ENCODE measurements at regions not wholly inside any gene's neighbourhood (a gene's known extent, or its start where the extent isn't known, plus 50 kb on each side); places are given as distances from the start of the nearest gene placed in this dataset.

DNA sequence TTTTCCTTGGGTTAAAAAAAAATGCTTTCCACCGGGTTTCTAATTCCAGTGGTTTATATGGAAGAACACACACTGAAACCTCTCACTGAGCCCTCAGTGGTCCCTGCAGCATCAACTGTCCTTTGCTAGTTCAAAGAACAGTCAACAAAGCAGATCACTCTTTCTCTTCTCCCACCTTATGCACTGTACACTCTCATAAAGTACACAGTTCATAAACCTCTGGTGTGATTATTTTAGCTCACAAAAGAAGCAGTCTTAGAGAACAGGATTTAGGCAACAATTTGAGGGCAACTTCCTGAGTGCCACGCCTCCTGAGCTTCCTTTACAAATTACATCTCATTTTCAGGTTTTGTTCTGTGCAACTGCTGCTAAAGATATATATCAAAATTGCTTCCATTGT lies 728.4 kb upstream of the GOLIM4 start:
- H3K4me2 ChIP-seq (ENCODE audit: low read length): no peak overlapping the region
- no CpG with 5 or more reads among the region's 2 CpGs for WGBS (ENCODE audit: extremely low coverage, insufficient coverage, low lambda C conversion rate)

DNA sequence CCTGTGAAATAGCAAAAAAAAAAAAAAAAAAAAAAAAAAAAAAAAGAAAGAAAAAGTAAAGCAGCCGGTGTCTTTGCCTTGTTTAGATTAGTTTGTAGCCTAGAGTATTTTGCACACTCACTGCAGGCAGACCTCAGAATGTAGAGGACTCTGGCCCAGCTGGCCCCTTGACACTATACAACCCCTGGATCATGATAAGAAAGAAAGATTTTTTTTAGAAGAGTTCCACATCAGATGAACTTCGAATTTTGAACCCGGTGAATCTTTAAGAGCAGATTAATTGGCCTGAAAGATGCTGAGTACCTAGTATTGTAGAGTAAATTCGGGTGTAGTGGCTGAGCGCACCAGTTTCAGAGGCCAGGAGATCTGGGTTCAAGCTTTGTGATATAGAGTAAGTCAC lies 727.7 kb upstream of the GOLIM4 start:
- H3K4me1 ChIP-seq (ENCODE audit: control insufficient read depth, low read depth, low read length): no peaks in the 10 kb centered on the region
- H3K36me3 ChIP-seq (ENCODE audit: control insufficient read depth, insufficient read depth, low read length): no peaks in the 10 kb centered on the region
- H3K56ac ChIP-seq (ENCODE audit: low read length): no peak overlapping the region
- no peaks in the 10 kb centered on the region for H3K27me3 ChIP-seq (ENCODE audit: insufficient read depth, low read length, poor library complexity)
- no peak overlapping the region for H3K4me2 ChIP-seq (ENCODE audit: low read length)
- H3K9ac ChIP-seq (ENCODE audit: low read length): no peak overlapping the region
- H4K5ac ChIP-seq (ENCODE audit: low read length): no peak overlapping the region
- no CpG with 5 or more reads among the region's 5 CpGs for WGBS (ENCODE audit: extremely low coverage, insufficient coverage, low lambda C conversion rate)
- H3K27ac ChIP-seq (ENCODE audit: low read depth, low read length): no peak overlapping the region
- H2BK120ac ChIP-seq (ENCODE audit: low read depth, low read length): no peak overlapping the region
- H3K4me3 ChIP-seq (ENCODE audit: low read length): no peak overlapping the region
- no peak overlapping the region for H2BK5ac ChIP-seq (ENCODE audit: low read length)
- no peak overlapping the region for H4K8ac ChIP-seq (ENCODE audit: low read depth, low read length)
- no peak overlapping the region for H3K23ac ChIP-seq (ENCODE audit: low read length)
- no peak for DNase-seq
- H3K4ac ChIP-seq (ENCODE audit: low read depth, low read length): no peak overlapping the region
- no peaks in the 10 kb centered on the region for H3K79me2 ChIP-seq (ENCODE audit: control insufficient read depth, insufficient read depth, low read length)
- H2BK15ac ChIP-seq (replicated peaks; ENCODE audit: low read depth): no peak overlapping the region
- no peak overlapping the region for H3K18ac ChIP-seq (ENCODE audit: low read length)
- H3K79me1 ChIP-seq (ENCODE audit: low read length): no peaks in the 10 kb centered on the region
- H2AK5ac ChIP-seq (ENCODE audit: low read length): no peak overlapping the region

More for the DNA sequence above, 728.4 kb upstream of the GOLIM4 start:
- no peak overlapping the region for H4K8ac ChIP-seq (ENCODE audit: low read depth, low read length)
- H3K36me3 ChIP-seq (ENCODE audit: control insufficient read depth, insufficient read depth, low read length): no peaks in the 10 kb centered on the region
- no peak overlapping the region for H2BK5ac ChIP-seq (ENCODE audit: low read length)
- peaks cover 1% of the 10 kb centered on the region for H3K4me1 ChIP-seq (ENCODE audit: control insufficient read depth, low read depth, low read length)
- H2BK120ac ChIP-seq (ENCODE audit: low read depth, low read length): no peak overlapping the region
- H3K79me2 ChIP-seq (ENCODE audit: control insufficient read depth, insufficient read depth, low read length): no peaks in the 10 kb centered on the region
- H3K4me3 ChIP-seq (ENCODE audit: low read length): no peak overlapping the region
- H3K27me3 ChIP-seq (ENCODE audit: insufficient read depth, low read length, poor library complexity): no peaks in the 10 kb centered on the region
- H3K79me1 ChIP-seq (ENCODE audit: low read length): no peaks in the 10 kb centered on the region
- no peak for DNase-seq
- H3K9ac ChIP-seq (ENCODE audit: low read length): no peak overlapping the region
- no peak overlapping the region for H2AK5ac ChIP-seq (ENCODE audit: low read length)
- no peak overlapping the region for H2BK15ac ChIP-seq (replicated peaks; ENCODE audit: low read depth)
- no peak overlapping the region for H3K23ac ChIP-seq (ENCODE audit: low read length)
- H3K4ac ChIP-seq (ENCODE audit: low read depth, low read length): no peak overlapping the region
- no peak overlapping the region for H3K56ac ChIP-seq (ENCODE audit: low read length)
- H3K18ac ChIP-seq (ENCODE audit: low read length): peak overlapping the region; percentile 68
- H3K27ac ChIP-seq (ENCODE audit: low read depth, low read length): no peak overlapping the region
- no peak overlapping the region for H4K5ac ChIP-seq (ENCODE audit: low read length)

DNA sequence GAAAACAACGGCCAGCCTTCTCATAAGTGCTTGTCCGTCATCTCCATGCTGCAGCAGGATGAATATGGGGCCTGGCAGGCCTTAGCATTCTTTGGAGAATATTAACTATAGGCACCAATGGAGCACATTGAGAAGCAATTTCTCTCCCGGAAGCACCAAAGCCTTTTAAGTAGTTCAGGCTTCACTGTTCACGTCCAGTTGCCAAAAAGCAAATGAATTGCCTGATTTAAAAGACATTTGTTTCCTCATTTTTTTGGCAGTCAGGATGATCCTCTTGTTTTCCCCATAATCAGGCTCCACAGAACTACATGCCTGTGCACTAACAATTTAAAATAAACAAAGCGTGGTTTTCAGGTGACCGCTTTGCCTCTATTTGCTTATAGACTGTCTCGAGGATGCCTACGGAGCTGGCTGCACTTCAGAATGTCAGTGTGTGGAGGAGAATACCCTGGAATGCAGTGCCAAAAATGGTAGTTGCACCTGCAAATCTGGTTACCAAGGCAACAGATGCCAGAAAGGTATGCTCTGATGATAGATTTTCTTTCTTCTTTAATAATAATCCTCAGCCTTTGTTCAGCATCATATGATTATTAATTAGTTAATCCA lies 725.2 kb upstream of the GOLIM4 start:
- Histone ChIP-seq H3K27ac (ENCODE audit: low read depth, low read length) (no peak overlapping the region), H3K27me3 (ENCODE audit: insufficient read depth, low read length, poor library complexity) (no peaks in the 10 kb centered on the region), H4K5ac (ENCODE audit: low read length) (no peak overlapping the region), H2AK5ac (ENCODE audit: low read length) (no peak overlapping the region), H3K4ac (ENCODE audit: low read depth, low read length) (no peak overlapping the region), H4K8ac (ENCODE audit: low read depth, low read length) (no peak overlapping the region), H3K18ac (ENCODE audit: low read length) (no peak overlapping the region), H3K56ac (ENCODE audit: low read length) (no peak overlapping the region), H2BK15ac (replicated peaks; ENCODE audit: low read depth) (no peak overlapping the region), H3K36me3 (ENCODE audit: control insufficient read depth, insufficient read depth, low read length) (no peaks in the 10 kb centered on the region), H3K79me1 (ENCODE audit: low read length) (no peaks in the 10 kb centered on the region), H3K79me2 (ENCODE audit: control insufficient read depth, insufficient read depth, low read length) (no peaks in the 10 kb centered on the region), H3K23ac (ENCODE audit: low read length) (no peak overlapping the region), H3K9ac (ENCODE audit: low read length) (no peak overlapping the region), H3K4me3 (ENCODE audit: low read length) (no peak overlapping the region), H3K4me2 (ENCODE audit: low read length) (no peak overlapping the region), H2BK5ac (ENCODE audit: low read length) (no peak overlapping the region), H3K4me1 (ENCODE audit: control insufficient read depth, low read depth, low read length) (peaks cover 2% of the 10 kb centered on the region), H2BK120ac (ENCODE audit: low read depth, low read length) (no peak overlapping the region)
- no peak for DNase-seq
- WGBS (ENCODE audit: extremely low coverage, insufficient coverage, low lambda C conversion rate): no CpG with 5 or more reads among the region's 8 CpGs

DNA sequence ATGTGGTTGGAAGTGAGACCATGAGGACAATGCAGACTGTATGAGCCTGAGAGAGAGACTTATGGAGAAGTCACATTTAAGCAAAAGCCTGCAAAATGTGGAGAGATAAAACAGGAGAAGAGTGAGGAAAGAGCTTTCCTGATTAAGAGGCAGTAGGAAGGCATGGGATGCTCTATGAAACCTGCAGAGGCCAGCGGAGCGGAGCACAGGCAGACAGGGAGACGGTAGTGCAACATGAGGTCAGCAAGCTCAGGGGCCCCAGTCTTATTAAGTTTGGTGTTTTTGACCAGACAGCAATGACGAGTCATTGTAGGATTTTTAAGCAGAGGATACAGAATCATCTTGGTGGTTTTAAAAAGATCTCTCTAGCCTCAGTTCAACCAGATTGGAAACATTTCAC lies 721.5 kb upstream of the GOLIM4 start:
- Histone ChIP-seq H3K27ac (ENCODE audit: low read depth, low read length) (no peak overlapping the region), H3K4ac (ENCODE audit: low read depth, low read length) (no peak overlapping the region)

DNA sequence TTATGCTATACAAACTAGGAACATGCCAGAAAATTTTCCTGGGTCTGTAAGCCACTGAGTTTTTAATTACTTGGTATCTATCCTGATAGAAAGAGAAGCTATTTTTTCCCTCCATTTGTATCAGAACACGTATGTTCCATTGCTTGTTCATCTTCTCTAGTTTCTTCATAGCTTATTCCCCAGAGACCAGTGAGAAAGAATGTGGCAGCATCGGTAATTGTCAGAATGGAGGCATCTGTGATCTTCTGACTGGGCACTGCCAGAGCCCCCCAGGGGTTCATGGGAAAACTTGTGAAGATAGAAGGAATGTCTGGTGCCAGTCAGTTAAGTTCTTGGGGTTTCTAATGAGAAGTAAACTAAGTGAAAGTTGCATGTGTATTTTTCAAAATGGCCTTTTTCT lies 720.2 kb upstream of the GOLIM4 start:
- Histone ChIP-seq H2BK120ac (ENCODE audit: low read depth, low read length) (no peak overlapping the region), H2AK5ac (ENCODE audit: low read length) (no peak overlapping the region), H2BK15ac (replicated peaks; ENCODE audit: low read depth) (no peak overlapping the region), H3K79me2 (ENCODE audit: control insufficient read depth, insufficient read depth, low read length) (no peaks in the 10 kb centered on the region), H3K18ac (ENCODE audit: low read length) (no peak overlapping the region), H2BK5ac (ENCODE audit: low read length) (no peak overlapping the region), H3K56ac (ENCODE audit: low read length) (no peak overlapping the region), H3K79me1 (ENCODE audit: low read length) (no peaks in the 10 kb centered on the region), H3K36me3 (ENCODE audit: control insufficient read depth, insufficient read depth, low read length) (no peaks in the 10 kb centered on the region), H4K8ac (ENCODE audit: low read depth, low read length) (no peak overlapping the region), H3K23ac (ENCODE audit: low read length) (no peak overlapping the region), H3K4me1 (ENCODE audit: control insufficient read depth, low read depth, low read length) (peaks cover 6% of the 10 kb centered on the region), H3K4me2 (ENCODE audit: low read length) (no peak overlapping the region), H3K4ac (ENCODE audit: low read depth, low read length) (no peak overlapping the region), H3K9ac (ENCODE audit: low read length) (no peak overlapping the region), H4K5ac (ENCODE audit: low read length) (no peak overlapping the region), H3K4me3 (ENCODE audit: low read length) (no peak overlapping the region), H3K27ac (ENCODE audit: low read depth, low read length) (no peak overlapping the region), H3K27me3 (ENCODE audit: insufficient read depth, low read length, poor library complexity) (no peaks in the 10 kb centered on the region)
- no peak for DNase-seq
- WGBS (ENCODE audit: extremely low coverage, insufficient coverage, low lambda C conversion rate): no CpG with 5 or more reads among the region's 2 CpGs

More for the DNA sequence above, 721.5 kb upstream of the GOLIM4 start:
- Histone ChIP-seq H3K4me3 (ENCODE audit: low read length) (no peak overlapping the region), H3K9ac (ENCODE audit: low read length) (no peak overlapping the region), H3K4me1 (ENCODE audit: control insufficient read depth, low read depth, low read length) (peaks cover 4% of the 10 kb centered on the region), H3K27me3 (ENCODE audit: insufficient read depth, low read length, poor library complexity) (no peaks in the 10 kb centered on the region), H2BK120ac (ENCODE audit: low read depth, low read length) (no peak overlapping the region), H3K79me2 (ENCODE audit: control insufficient read depth, insufficient read depth, low read length) (no peaks in the 10 kb centered on the region), H4K8ac (ENCODE audit: low read depth, low read length) (no peak overlapping the region), H3K23ac (ENCODE audit: low read length) (no peak overlapping the region), H3K4me2 (ENCODE audit: low read length) (no peak overlapping the region), H2BK5ac (ENCODE audit: low read length) (no peak overlapping the region), H3K36me3 (ENCODE audit: control insufficient read depth, insufficient read depth, low read length) (no peaks in the 10 kb centered on the region), H4K5ac (ENCODE audit: low read length) (no peak overlapping the region), H2BK15ac (replicated peaks; ENCODE audit: low read depth) (peak overlapping the region; percentile 46), H3K79me1 (ENCODE audit: low read length) (no peaks in the 10 kb centered on the region), H3K56ac (ENCODE audit: low read length) (no peak overlapping the region), H2AK5ac (ENCODE audit: low read length) (no peak overlapping the region), H3K18ac (ENCODE audit: low read length) (no peak overlapping the region)
- no peak for DNase-seq
- no CpG with 5 or more reads among the region's 4 CpGs for WGBS (ENCODE audit: extremely low coverage, insufficient coverage, low lambda C conversion rate)

DNA sequence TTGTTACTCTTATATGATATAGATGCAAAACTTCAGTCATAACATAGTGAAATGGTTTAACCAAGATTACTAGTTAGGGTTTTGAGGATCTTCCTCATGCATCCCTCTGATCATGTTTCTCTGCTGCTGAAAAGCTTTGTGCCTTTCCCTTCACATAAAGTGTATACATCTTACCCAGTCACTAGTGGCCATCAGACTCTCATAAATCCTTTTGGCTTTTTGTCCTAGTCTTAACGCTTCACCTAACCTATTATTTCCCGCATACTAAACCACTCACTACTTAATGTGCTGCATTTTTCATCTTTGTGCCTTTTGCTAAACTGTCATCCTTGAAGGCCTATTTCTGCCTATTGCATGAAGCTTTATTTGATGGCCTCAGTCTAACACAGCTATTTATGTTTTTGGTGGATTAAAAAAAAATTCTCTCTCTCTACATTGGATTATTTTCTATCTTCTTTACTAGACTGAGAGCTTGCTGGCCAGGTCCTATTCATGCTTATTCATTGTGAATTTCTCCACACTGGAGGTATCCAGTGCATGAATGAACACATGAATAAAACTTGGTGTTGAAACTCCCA lies 717.6 kb upstream of the GOLIM4 start:
- Histone ChIP-seq H3K56ac (ENCODE audit: low read length) (no peak overlapping the region), H4K5ac (ENCODE audit: low read length) (no peak overlapping the region), H2AK5ac (ENCODE audit: low read length) (no peak overlapping the region), H2BK5ac (ENCODE audit: low read length) (no peak overlapping the region), H3K27me3 (ENCODE audit: insufficient read depth, low read length, poor library complexity) (no peaks in the 10 kb centered on the region), H3K36me3 (ENCODE audit: control insufficient read depth, insufficient read depth, low read length) (no peaks in the 10 kb centered on the region), H3K18ac (ENCODE audit: low read length) (no peak overlapping the region), H3K79me1 (ENCODE audit: low read length) (no peaks in the 10 kb centered on the region), H4K8ac (ENCODE audit: low read depth, low read length) (no peak overlapping the region), H3K4me1 (ENCODE audit: control insufficient read depth, low read depth, low read length) (peaks cover 8% of the 10 kb centered on the region), H3K79me2 (ENCODE audit: control insufficient read depth, insufficient read depth, low read length) (no peaks in the 10 kb centered on the region), H3K9ac (ENCODE audit: low read length) (no peak overlapping the region), H2BK15ac (replicated peaks; ENCODE audit: low read depth) (no peak overlapping the region), H3K27ac (ENCODE audit: low read depth, low read length) (no peak overlapping the region), H3K4ac (ENCODE audit: low read depth, low read length) (no peak overlapping the region), H3K4me2 (ENCODE audit: low read length) (no peak overlapping the region), H3K4me3 (ENCODE audit: low read length) (no peak overlapping the region), H3K23ac (ENCODE audit: low read length) (no peak overlapping the region), H2BK120ac (ENCODE audit: low read depth, low read length) (no peak overlapping the region)
- 100% methylated on average over 2 of the region's 2 CpGs for WGBS (ENCODE audit: extremely low coverage, insufficient coverage, low lambda C conversion rate)
- no peak for DNase-seq

Data from mesendoderm (in vitro differentiated cells).